ENCODE measurements at regions not wholly inside any gene's neighbourhood (a gene's known extent, or its start where the extent isn't known, plus 50 kb on each side); places are given as distances from the start of the nearest gene placed in this dataset.

DNA sequence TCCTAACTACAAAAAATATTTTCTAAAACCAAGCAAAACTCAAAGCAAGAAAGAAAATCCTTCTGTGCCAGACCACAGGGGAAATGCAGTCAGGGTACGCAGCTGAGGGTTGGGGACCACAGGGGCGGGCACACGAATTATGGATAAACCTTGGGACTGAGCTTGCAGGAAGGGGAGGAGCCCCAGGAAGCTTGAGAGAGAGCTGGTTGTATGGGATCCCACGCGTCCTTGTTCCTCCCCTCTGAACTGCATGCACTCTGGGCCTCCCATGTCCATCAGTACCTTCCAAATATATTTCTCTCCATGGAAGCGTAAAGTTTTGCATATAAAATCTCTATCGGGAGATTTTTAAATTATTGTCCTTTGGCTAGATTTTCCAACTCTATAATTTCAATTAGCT is 673.4 kb downstream of the TBC1D22A start:
- no peak for ATAC-seq (ENCODE audit: low FRiP score)
- DNase-seq (ENCODE audit: low spot score): no peak
- TF ChIP-seq, protein P1, sequence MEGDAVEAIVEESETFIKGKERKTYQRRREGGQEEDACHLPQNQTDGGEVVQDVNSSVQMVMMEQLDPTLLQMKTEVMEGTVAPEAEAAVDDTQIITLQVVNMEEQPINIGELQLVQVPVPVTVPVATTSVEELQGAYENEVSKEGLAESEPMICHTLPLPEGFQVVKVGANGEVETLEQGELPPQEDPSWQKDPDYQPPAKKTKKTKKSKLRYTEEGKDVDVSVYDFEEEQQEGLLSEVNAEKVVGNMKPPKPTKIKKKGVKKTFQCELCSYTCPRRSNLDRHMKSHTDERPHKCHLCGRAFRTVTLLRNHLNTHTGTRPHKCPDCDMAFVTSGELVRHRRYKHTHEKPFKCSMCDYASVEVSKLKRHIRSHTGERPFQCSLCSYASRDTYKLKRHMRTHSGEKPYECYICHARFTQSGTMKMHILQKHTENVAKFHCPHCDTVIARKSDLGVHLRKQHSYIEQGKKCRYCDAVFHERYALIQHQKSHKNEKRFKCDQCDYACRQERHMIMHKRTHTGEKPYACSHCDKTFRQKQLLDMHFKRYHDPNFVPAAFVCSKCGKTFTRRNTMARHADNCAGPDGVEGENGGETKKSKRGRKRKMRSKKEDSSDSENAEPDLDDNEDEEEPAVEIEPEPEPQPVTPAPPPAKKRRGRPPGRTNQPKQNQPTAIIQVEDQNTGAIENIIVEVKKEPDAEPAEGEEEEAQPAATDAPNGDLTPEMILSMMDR (IDR thresholded peaks at IDR 0.05): no peak

DNA sequence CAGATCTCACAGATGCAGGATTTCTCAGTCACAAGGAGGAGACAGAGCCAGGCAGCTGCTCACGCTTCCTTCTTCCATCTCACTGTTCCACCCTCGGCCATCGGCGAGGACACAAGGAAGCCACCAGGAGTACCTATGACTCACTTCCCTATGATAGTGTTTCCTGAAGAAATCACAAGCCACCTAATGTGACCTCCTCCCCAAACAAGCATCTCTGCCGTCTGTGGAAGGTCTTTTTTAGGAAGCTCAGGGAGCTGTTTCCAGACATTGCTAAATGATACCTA is 672.7 kb downstream of the TBC1D22A start:
- ATAC-seq (ENCODE audit: low FRiP score): no peak
- DNase-seq (ENCODE audit: low spot score): no peak
- TF ChIP-seq, protein P1 (IDR thresholded peaks at IDR 0.05): no peak

DNA sequence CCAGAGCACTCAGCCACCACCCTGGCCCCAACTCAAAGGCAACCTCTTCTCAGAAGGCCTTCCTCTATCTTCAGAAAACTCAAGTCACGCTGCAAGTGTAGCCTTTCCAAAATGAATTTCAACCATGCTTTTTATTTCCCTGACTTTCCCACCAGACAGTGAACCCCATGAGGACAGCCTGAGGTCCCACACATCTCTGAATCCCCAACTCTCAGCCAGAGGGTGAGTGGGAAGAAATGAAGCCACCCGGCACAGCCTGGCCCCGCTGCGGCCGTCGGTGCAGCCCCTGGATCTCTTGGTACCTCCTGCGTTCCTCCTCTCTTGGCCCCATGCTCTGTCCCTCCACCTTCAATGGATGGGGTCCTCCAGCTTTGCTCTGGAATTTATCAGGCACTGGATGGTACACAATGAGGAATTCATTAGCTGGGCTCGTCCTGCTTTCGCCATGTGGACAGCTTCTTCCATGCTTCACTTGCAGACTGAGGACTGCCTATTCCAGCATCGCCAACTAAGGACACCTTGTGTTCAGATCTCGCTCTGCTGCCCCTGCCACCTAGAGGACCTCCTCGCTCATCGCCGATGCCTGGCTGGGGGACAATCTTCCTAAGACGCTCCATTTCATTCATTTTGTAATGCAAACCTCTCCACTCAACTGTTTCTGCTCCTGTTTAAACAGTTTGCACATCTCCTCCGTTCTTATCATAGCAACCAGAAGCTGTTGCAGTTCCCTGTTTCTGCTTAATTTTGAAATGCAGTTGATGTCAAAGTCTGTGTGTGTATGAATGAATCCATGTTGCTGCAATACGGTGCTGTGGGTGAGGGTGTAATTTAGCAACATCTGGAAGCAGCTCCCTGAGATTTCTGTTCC is 672.1 kb downstream of the TBC1D22A start:
- ATAC-seq (ENCODE audit: low FRiP score) (no peak), DNase-seq (ENCODE audit: low spot score) (no peak)
- TF ChIP-seq, protein P1 (IDR thresholded peaks at IDR 0.05): no peak

DNA sequence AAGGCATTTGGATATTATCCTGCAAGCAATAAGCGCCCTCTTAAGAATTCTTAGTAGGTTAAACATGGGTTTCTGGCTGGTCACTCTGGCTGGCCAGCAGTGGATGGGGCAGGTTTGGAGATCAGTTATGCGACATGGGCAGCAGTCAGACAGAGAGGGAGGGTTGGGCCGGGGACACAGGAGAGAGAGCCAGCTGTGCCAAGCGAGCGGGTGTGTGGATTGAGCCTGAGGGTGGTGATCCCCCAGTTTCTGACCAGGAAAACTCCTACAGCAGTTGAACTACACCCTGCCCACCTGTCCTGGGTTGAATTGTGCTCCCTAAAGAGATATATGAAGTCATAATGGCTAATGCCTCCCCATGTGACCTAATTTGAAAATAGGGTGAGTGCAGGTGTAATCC is 671.2 kb downstream of the TBC1D22A start:
- ATAC-seq (ENCODE audit: low FRiP score) (no peak), DNase-seq (ENCODE audit: low spot score) (no peak)
- TF ChIP-seq, protein P1 (IDR thresholded peaks at IDR 0.05): no peak

DNA sequence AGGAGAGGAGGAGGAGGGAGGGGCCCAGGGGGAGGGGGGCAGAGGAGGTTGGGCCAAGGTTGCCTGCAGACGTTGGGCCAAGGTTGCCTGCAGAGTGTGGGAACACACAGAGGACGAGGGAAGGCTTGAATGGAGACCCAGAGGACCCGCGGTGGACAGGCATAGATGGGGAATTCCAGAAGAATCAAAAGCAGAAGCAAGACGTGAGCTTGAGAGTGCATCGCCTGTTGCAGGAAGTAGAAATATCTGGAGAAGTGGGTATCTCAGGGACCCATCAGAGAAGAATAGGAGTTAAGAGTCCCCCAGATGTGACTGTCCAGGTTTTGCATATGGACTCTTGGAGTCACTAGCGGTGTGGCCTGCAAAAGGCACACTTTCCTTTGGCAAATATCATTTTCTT is 670.2 kb downstream of the TBC1D22A start:
- ATAC-seq (ENCODE audit: low FRiP score) (no peak), DNase-seq (ENCODE audit: low spot score) (no peak)
- TF ChIP-seq, protein P1 (IDR thresholded peaks at IDR 0.05): no peak

DNA sequence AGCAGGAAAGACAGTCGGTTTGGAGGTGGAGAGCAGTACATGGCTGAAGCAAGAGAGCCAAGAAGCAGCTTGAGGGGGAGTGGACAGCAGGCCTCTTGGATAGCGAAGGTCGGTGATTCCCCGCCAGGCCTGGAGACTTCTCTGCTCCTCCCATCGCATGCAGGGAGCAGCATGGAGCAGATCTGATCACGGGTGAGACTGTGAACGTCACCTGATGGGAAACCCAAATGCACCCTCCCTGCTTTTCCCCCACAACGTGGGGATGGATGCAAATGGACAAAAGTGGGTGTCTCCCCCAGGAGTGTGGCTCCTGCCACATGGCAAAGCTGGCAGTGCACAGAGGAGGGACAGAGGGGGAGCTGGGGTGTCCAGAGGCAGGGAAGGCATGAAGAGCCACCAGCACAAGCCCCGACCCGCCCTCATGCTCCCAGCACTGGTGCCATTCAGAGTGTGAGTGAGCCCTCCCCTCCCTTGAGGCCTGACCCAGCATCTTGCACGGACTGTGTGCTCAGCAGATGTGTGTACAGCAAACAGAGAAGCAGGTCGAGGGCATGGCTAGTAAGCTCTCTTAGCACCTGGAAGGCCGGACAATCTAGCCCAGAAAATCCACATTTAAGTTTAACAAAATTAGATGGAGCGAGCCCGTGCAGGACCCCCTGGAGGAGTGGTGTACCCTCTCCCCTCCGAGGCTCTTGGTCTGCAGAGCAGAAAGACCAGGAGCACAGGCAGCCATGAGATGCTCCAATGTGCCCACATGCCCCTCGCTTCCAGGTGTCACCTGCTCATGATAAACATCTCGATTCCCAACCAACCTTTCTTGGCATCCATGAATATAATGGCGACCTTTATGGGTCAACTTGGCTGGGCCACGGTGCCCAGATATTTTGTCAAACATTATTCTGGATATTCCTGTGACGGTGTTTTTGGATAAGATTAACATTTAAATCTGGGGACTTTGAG is 661.7 kb downstream of the TBC1D22A start:
- TF ChIP-seq, protein P1 (IDR thresholded peaks at IDR 0.05): no peak
- DNase-seq (ENCODE audit: low spot score) (no peak), ATAC-seq (ENCODE audit: low FRiP score) (no peak)

Measured in omental fat pad (tissue), 3 donors.